Right renal pelvis (tissue), 4 donors: ENCODE measurements at regions not wholly inside any gene's neighbourhood (a gene's known extent, or its start where the extent isn't known, plus 50 kb on each side); places are given as distances from the start of the nearest gene placed in this dataset.
"Not testable (repeated sequence)": the region's sequence is repeated elsewhere in the genome, so short reads cannot be mapped to it uniquely, and the experiment has no call there.

Experiments
- DNase-seq, 4 donors: peaks; one replicate each; pipeline ENCODE4 v3.0.0-alpha.2; 2013; ENCODE audit warnings: low read depth in 4 of 4, low spot score in 3 of 4, missing footprints in 1 of 4

GRCh38 chr11:71334191-71334590 is 81.8 kb upstream of the SHANK2 start:
- no peak for DNase-seq

DNA sequence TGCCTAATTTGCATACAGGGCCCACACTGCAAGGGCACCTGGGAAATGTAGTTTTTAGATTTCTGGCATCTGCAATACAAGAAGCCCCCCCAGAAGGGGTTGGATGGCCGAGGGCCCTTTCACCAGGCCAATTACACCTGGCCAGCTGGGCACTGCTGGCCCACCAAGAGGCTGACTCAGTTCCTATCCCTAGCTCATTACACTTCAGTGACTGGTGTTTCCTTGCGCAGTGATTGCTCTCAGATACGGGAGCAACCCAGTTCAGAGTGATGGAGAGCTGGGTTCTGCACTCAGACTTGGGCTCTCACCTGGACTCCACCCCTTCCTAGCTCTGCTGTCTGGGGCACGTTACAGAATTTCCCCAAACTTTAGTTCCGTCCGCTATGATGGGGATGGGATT is 81.1 kb upstream of the SHANK2 start:
- DNase-seq = no peak

DNA sequence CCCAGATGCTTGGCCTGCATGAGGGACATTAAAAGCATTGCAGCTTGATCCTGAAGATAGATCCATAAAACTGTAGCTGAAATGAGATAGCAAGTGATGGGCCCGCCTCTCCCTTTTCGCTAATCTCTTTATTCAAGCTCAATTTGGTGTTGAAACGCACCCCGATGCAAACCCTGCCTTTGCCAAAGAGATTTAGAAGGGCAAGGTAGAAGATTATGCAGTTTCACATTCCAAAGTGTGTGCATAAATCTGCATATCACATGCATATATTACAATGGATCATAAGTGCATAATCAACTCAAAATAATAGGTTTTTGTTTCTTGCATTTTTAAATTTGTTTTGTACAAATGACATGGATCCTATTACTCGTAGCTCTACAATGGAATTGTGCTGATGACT is 80.1 kb upstream of the SHANK2 start:
- no peak for DNase-seq

DNA sequence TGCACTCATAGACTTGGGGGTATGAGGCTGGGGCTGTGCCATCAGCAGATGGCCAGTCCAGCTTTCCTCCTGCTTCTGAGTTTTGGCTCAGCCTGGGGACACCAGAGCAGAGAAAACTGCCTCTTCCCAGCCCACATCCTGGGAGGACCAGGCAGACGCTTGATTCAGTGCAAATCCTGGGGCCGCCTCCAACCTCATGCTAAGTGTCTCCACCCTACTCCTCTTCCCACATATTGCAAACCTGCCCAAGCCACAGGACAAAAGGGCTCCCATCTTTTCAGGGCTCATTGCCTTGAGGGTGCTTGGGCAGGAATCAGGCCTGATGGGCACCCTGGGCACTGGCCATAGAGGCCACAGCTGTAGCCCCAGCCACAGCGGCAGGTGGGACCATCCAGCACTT is 79.7 kb upstream of the SHANK2 start:
- no peak for DNase-seq

DNA sequence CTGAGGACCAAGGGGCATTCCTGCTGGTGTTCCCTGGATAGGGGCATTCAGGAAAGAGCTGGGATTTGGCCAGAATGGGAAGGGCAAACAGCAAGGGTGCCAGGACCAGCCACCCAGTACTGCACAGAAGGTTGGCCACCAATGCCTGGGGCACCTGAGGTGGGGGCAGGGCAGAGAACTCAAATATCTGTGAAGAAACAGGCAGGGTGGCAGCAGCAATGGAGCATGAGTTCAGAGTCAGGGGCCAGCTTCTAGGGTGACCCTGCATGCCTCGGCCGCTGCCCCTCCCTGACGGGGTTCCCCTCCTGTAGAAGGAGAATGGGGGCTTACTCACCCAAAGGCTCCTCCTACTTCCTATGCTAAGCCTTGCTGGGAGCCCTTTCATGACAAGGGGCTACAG is 79.3 kb upstream of the SHANK2 start:
- DNase-seq = no peak

- DNase-seq = no peak
Measured at GRCh38 chr11:71330996-71331395, 78.6 kb upstream of the SHANK2 start.

DNA sequence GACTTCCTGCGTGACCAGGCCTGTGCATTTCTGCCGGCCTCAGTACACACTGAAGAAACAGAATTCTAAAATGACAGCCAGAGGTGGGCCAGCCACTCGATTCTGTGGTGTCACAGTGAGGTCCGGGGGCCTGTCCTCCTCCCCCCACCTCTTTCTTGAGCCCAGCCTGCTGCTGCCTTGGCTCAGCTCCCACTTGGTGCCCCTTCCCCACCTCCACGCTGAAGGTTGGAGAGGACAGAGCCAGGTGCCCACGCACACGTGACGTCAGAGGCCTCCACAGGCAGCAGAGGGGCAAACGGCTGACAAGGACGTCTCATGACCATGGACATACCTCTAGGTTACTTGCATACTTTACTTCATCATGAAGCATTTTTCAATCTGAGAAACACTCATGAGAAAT is 78.0 kb upstream of the SHANK2 start:
- no peak for DNase-seq

- no peak for DNase-seq
Measured at GRCh38 chr11:71329786-71330185, 77.4 kb upstream of the SHANK2 start.

DNA sequence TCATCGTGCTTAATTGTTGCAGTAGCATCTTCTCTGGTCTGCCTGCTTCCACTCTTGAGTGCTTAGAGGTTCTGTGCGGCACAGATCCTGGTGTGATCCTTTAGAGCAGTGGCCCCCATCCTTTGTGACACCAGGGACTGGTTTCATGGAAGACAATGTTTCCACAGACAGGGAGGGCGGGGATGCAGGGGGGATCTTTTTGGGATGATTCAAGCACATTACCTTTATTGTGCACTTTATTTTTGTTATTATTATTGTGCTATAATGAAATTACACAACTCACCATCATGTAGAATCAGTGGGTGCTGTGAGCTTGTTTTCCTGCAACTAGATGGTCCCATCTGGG is 76.8 kb upstream of the SHANK2 start:
- no peak for DNase-seq

GRCh38 chr11:71327156-71328085 is 75.0 kb upstream of the SHANK2 start:
- no peak for DNase-seq

- DNase-seq = no peak
Measured at GRCh38 chr11:71326328-71326940, 74.1 kb upstream of the SHANK2 start.

DNA sequence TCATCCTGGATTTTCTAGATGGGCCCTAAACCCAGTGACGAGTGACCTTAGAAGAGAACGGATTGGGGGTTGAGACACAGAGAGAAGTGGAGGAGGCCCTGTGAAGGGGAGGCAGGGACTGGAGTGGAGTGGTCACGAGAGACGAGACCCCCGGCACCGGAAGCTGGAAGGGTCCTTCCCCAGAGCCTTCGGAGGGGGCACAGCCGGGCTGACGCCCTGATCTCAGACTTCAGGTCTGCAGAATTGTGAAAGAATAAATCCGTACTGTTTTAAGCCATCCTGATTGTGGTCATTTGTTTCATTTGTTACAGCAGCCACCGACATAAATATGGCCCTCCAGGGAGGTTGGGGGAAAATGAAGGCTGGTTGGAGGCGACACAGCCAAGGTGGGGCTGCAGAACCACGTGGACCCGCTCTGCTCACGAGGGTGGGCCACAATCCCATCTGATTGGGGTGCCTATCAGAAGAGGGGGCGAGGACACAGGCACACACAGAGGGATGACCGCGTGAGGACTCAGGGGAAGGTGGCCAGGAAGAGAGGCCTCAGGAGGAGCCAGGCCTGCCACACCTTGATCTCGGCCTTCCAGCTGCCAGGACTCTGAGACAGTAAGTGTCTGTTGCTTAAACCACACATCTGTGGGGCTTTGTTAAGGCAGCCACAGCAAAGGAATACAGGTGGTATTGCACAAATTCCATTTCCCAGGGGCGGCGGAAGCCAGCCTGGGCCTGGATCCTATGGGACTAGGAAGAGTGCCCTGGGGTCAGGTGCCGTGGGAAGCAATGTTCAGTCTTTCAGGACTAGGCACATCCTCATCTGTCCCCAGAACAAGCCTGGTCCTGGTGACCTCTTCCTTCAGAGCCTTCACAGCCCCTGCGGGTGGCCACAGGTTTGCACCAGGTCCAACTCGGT is 73.3 kb upstream of the SHANK2 start:
- DNase-seq = no peak

GRCh38 chr11:71324788-71325417 is 72.5 kb upstream of the SHANK2 start:
- DNase-seq = no peak

DNA sequence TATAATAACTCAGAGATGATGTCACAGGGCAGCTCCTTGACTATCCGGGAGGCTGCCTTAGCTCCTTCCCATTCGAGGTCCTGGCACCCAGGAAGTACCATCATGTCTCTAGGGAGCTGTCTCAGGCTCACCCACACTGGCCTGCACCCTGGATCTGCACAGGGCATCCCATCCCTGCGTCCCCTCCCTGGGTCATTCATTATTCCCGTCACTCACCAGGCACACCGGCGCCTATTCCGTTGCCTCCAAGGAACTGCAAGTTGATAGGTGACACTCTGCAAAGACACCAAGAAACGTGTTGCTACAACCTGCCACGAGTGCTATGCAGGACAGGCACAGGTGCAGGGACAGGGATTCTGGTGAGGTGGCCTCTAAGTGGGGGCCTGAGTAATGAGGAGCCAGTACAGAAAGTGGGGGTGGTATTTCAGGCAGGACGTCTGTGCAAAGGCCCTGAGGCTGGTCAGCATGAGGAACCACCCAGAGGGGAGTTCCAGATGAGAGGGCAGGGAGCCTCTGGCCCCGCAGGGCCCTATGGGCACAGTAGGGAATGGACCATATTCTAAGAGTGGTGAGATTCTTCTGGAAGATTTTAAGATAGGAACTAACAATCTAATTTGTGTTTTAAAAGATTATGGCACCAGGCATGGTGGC is 71.6 kb upstream of the SHANK2 start:
- no peak for DNase-seq

- no peak for DNase-seq
Measured at GRCh38 chr11:71322861-71323582, 70.6 kb upstream of the SHANK2 start.

DNA sequence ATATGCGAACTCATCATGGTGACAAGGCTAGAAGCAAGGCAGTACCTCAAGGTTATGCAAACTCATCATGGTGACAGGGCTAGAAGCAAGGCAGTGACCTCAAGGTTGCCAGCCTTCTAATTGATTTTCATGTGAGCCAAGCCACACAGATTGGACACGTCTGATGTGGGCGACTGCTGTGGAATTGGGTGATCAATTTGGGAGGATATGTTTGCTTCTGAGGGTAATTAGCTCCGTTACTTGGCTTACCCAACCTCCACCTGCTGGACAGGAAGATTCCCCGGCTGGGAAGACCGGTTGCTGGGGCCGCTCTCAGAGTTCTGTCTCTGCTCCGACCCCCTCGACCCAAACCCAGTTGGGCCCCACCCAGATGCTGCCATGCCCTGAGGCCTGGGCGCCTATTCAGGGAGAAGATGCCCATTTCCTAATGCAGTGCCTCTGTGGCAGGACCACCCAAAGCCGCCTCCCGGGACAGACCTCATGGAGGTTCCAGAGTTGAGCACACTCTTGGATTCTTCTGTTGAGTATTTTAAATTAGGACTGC is 69.9 kb upstream of the SHANK2 start:
- no peak for DNase-seq

GRCh38 chr11:71321433-71322191 is 69.2 kb upstream of the SHANK2 start:
- no peak for DNase-seq

- no peak for DNase-seq
Measured at GRCh38 chr11:71316701-71317100, 64.3 kb upstream of the SHANK2 start.

DNA sequence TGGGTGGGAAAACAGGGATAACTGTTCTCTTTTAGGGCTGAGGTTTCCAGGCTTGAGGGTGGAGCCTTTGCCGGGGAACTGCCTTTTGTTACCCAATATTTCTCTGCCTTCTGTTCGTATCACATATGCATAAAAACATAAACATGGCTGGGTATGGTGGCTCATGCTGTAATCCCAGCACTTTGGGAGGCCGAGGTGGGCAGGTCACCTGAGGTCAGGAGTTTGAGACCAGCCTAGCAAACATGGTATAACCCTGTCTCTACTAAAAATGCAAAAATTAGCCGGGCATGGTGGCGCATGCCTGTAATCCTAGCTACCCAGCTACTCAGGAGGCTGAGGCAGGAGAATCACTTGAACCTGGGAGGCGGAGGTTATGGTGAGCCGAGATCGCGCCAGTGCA is 60.2 kb upstream of the SHANK2 start:
- not testable (repeated sequence) for DNase-seq
